ENCODE measurements at regions not wholly inside any gene's neighbourhood (a gene's known extent, or its start where the extent isn't known, plus 50 kb on each side); places are given as distances from the start of the nearest gene placed in this dataset.

GRCh38 chr2:7919510-7919909, 762.3 kb upstream of the ID2 start:
- intact Hi-C loops (cut with DNase I, micrococcal nuclease): no loop called here
- H3K4me3 ChIP-seq: no peak overlapping the region
- no peak for DNase-seq
- H3K9me3 ChIP-seq: no peaks in the 10 kb centered on the region
- ATAC-seq: no peak
- H3K4me1 ChIP-seq (ENCODE audit: low read depth): no peaks in the 10 kb centered on the region
- TF ChIP-seq, protein P1, sequence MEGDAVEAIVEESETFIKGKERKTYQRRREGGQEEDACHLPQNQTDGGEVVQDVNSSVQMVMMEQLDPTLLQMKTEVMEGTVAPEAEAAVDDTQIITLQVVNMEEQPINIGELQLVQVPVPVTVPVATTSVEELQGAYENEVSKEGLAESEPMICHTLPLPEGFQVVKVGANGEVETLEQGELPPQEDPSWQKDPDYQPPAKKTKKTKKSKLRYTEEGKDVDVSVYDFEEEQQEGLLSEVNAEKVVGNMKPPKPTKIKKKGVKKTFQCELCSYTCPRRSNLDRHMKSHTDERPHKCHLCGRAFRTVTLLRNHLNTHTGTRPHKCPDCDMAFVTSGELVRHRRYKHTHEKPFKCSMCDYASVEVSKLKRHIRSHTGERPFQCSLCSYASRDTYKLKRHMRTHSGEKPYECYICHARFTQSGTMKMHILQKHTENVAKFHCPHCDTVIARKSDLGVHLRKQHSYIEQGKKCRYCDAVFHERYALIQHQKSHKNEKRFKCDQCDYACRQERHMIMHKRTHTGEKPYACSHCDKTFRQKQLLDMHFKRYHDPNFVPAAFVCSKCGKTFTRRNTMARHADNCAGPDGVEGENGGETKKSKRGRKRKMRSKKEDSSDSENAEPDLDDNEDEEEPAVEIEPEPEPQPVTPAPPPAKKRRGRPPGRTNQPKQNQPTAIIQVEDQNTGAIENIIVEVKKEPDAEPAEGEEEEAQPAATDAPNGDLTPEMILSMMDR (IDR thresholded peaks at IDR 0.05): no peak
- H3K36me3 ChIP-seq (ENCODE audit: low read depth): no peaks in the 10 kb centered on the region

DNA sequence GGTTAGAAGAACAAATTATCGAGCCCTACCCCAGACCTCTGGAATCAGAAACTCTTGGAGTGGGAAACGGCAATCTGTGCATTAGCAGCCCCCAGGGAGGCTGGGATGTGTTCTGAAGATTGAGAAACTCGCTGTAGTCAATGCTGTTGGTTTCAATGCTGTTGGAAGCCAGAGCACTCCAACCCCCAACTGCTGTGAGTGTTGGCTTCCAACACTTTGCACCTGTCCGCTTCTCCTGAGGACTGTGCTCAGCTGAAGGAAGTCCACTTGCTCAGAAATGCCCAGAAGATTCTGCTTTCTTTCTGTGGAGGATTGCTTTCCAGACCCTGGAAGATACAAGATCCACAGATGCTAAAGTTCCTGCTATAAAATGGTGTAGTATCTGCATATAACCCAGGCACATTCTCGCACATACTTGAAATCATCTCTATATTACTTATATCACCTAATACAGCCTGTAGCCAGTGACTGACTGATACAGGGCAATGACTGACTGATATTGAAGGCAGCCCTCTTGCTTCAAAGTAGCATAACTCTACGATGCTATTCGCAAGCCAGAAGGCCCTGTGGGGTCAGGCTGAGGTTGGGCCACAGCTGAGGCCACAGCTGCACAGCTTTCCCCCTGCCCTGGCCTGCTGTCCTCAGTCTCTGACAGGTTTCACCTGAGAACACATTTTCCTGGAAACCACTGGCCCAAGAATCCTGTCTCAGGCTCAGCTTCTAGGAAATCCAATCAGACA, 757.7 kb upstream of the ID2 start:
- no peak for DNase-seq
- no peaks in the 10 kb centered on the region for H3K9me3 ChIP-seq
- no peak overlapping the region for H3K4me3 ChIP-seq
- no peaks in the 10 kb centered on the region for H3K4me1 ChIP-seq (ENCODE audit: low read depth)
- no peaks in the 10 kb centered on the region for H3K36me3 ChIP-seq (ENCODE audit: low read depth)
- TF ChIP-seq, protein P1 (IDR thresholded peaks at IDR 0.05): no peak
- intact Hi-C loops (cut with DNase I, micrococcal nuclease): no loop called here
- no peak for ATAC-seq

DNA sequence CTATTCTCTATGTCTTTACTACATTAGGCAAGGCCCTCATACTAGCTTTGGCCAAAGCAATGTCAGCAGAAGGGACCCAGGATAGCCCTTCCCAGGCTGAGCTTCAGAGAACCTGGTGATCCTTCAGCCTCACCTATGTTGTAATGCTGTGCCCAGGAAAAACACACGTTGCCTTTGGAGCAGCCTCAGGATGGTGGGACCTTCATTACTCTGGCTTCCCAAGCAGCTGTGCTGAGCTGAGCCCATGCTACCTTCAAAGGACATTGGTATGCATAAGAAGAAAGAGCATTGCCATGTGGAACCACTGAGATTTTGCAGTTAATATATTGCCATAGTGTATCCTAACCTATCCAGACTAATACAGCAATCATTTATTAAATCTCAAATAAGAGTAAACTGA, 756.4 kb upstream of the ID2 start:
- TF ChIP-seq, protein P1 (IDR thresholded peaks at IDR 0.05): no peak

GRCh38 chr2:7927691-7928090, 754.2 kb upstream of the ID2 start:
- H3K4me1 ChIP-seq (ENCODE audit: low read depth): no peaks in the 10 kb centered on the region
- intact Hi-C loops (cut with DNase I, micrococcal nuclease): no loop called here

More for the DNA sequence above, 756.4 kb upstream of the ID2 start:
- DNase-seq (no peak), ATAC-seq (no peak)
- Histone ChIP-seq H3K9me3 (no peaks in the 10 kb centered on the region), H3K36me3 (ENCODE audit: low read depth) (no peaks in the 10 kb centered on the region), H3K4me1 (ENCODE audit: low read depth) (no peaks in the 10 kb centered on the region), H3K4me3 (no peak overlapping the region)
- intact Hi-C loops (cut with DNase I, micrococcal nuclease): no loop called here

DNA sequence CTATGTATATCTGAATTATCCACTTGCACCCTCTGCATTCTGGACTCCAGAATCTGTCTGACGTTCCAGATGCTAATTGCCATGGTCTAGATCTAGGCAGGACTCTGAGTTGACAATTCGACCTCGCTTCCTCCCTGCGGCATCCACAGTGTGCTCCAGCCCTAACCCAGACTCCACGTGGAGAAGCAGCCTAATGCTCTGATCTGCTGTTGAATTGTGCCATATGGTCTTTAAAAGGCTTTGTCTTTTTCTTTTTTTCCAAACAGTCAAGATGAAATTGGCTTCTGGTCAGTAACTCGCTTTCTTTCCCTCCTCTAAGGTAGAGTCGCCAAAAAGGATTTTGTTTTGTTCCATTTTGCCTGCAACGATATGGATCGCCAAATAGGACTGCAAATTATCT, 752.6 kb upstream of the ID2 start:
- ATAC-seq: no peak
- intact Hi-C loops (cut with DNase I, micrococcal nuclease): no loop called here
- TF ChIP-seq, protein P1 (IDR thresholded peaks at IDR 0.05): no peak

More at GRCh38 chr2:7927691-7928090, 754.2 kb upstream of the ID2 start:
- DNase-seq (no peak), ATAC-seq (no peak)
- Histone ChIP-seq H3K4me3 (no peak overlapping the region), H3K36me3 (ENCODE audit: low read depth) (no peaks in the 10 kb centered on the region), H3K9me3 (no peaks in the 10 kb centered on the region)
- TF ChIP-seq, protein P1 (IDR thresholded peaks at IDR 0.05): no peak

More for the DNA sequence above, 752.6 kb upstream of the ID2 start:
- DNase-seq: no peak
- Histone ChIP-seq H3K36me3 (ENCODE audit: low read depth) (no peaks in the 10 kb centered on the region), H3K4me3 (no peak overlapping the region), H3K4me1 (ENCODE audit: low read depth) (peaks cover 10% of the 10 kb centered on the region), H3K9me3 (no peaks in the 10 kb centered on the region)

All from mucosa of descending colon (tissue), 3 donors.